Keratinocyte (primary cell): ENCODE measurements at regions not wholly inside any gene's neighbourhood (a gene's known extent, or its start where the extent isn't known, plus 50 kb on each side); places are given as distances from the start of the nearest gene placed in this dataset.

Experiments used
- DNase-seq: peaks from one replicate; pipeline ENCODE4 v3.0.0-alpha.2; 2011; ENCODE audit warnings: low read depth, missing footprints, low spot score
- FAIRE-seq: peaks from 2 replicates; lab custom pipeline; 2011; peaks lifted over from hg19 to GRCh38; lab: Jason Lieb, UNC
- H2AFZ ChIP-seq: 2 replicates; pipeline ENCODE4 v1.6.0; 2012; ENCODE audit warnings: low read length, control low read depth, inconsistent platforms; ENCODE audit not compliant: control insufficient read depth
- H3K27ac ChIP-seq: 2 replicates; pipeline ENCODE4 v1.5.1; 2011; ENCODE audit warnings: low read length; ENCODE audit not compliant: control insufficient read depth, insufficient read depth
- H3K27me3 ChIP-seq: 3 replicates; pipeline ENCODE4 v1.6.0; 2011; ENCODE audit warnings: low read length; ENCODE audit not compliant: control insufficient read depth, insufficient read depth; ENCODE audit errors: extremely low read depth
- H3K36me3 ChIP-seq, 2 experiments: 2 replicates in 1 of 2; 3 replicates in 1 of 2; pipeline ENCODE4 v1.5.1; 2011; ENCODE audit warnings: low read length in 2 of 2, mild to moderate bottlenecking in 1 of 2; ENCODE audit not compliant: control insufficient read depth in 2 of 2, insufficient read depth in 2 of 2; ENCODE audit errors: extremely low read depth in 1 of 2
- H3K4me1 ChIP-seq: 3 replicates; pipeline ENCODE4 v1.5.1; 2011; ENCODE audit warnings: low read length; ENCODE audit not compliant: control insufficient read depth, insufficient read depth; ENCODE audit errors: extremely low read depth
- H3K4me2 ChIP-seq: 3 replicates; pipeline ENCODE4 v1.6.0; 2011; ENCODE audit warnings: low read depth, low read length; ENCODE audit not compliant: control insufficient read depth, insufficient read depth; ENCODE audit errors: extremely low read depth
- H3K4me3 ChIP-seq, 3 experiments: fragments of 200-600 bp in 1 of 3; sonication (generic) in 1 of 3; 2 replicates in 2 of 3; 3 replicates in 1 of 3; pipeline ENCODE4 v1.5.1; 2011 to 2016; ENCODE audit warnings: low read length in 3 of 3, mild to moderate bottlenecking in 3 of 3, control low read depth in 2 of 3, inconsistent platforms in 1 of 3, low read depth in 1 of 3, mixed read lengths in 1 of 3, mixed run types in 1 of 3, moderate library complexity in 1 of 3; ENCODE audit not compliant: control insufficient read depth in 2 of 3, insufficient read depth in 2 of 3; ENCODE audit errors: extremely low read depth in 1 of 3
- H3K79me2 ChIP-seq: 2 replicates; pipeline ENCODE4 v1.6.0; 2012; ENCODE audit warnings: low read length; ENCODE audit not compliant: control insufficient read depth, insufficient read depth
- H3K9ac ChIP-seq: 3 replicates; pipeline ENCODE4 v1.6.0; 2011; ENCODE audit warnings: low read length; ENCODE audit not compliant: control insufficient read depth, insufficient read depth; ENCODE audit errors: extremely low read depth
- H3K9me1 ChIP-seq: 3 replicates; pipeline ENCODE4 v1.6.0; 2011; ENCODE audit warnings: low read length; ENCODE audit not compliant: control insufficient read depth, insufficient read depth; ENCODE audit errors: extremely low read depth
- H3K9me3 ChIP-seq: 2 replicates; pipeline ENCODE4 v1.5.1; 2012; ENCODE audit warnings: low read depth, low read length; ENCODE audit not compliant: control insufficient read depth
- H4K20me1 ChIP-seq: 3 replicates; pipeline ENCODE4 v1.6.0; 2011; ENCODE audit warnings: low read length; ENCODE audit not compliant: control insufficient read depth, insufficient read depth; ENCODE audit errors: extremely low read depth
- EZH2 ChIP-seq: IDR thresholded peaks from one replicate; pipeline ENCODE4 v1.6.1; 2012; ENCODE audit warnings: inconsistent platforms, mild to moderate bottlenecking, low read length, moderate library complexity
- dilution Hi-C: fragments of 300-500 bp; cut with MboI; formaldehyde crosslinking; loops from one replicate; pipeline ENCODE4 v1.7.0; 2020; ENCODE audit warnings: low sequenced_read_pairs; ENCODE audit not compliant: extremely low pct_ligation_motif_present
- TF ChIP-seq, protein P1 (sequence below), 3 experiments: IDR thresholded peaks in 1 of 3; conservative IDR thresholded peaks in 1 of 3; optimal IDR thresholded peaks in 1 of 3; 2 replicates in 2 of 3; 3 replicates in 1 of 3; pipeline versions ENCODE3 to v1.5.1; 2011; ENCODE audit warnings: low read length in 3 of 3, mild to moderate bottlenecking in 3 of 3, moderate library complexity in 2 of 3, control low read depth in 1 of 3, inconsistent platforms in 1 of 3; ENCODE audit not compliant: insufficient read depth in 2 of 3; ENCODE audit errors: extremely low read depth in 1 of 3

DNA sequence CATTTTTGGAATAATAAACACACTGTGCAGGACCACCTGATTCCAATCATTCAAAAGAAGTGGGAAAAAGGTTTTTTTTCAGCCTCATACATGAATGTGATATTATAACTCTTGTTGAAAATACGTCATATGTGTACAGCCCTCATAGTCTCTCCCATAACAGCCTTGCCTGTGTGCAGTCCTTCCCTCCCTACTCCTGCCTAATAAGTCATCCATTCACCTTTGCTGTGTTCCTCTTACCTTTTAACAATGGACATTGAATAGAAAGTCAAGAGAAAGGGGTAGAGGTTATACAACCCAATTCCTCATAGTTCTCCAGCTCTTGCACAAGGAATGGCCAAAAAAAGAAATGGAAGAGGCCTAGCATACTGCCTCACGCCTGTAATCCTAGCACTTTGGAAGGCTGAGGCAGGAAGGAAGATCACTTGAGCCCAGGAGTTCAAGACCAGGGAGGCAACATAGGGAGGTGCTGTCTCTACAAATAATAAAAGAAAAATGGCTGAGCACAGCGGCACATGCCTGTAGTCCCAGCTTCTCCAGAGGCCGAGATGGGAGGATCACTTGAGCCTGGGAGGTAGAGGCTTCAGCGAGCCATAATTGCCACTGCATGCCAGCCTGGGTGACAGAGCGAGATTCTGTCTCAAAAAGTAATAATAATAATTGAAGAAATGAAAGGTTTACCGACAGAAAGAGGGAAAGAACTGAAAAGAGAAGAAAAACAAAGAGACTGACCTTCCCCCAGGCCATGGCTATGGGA is 356.1 kb upstream of the KIF2A start:
- Histone ChIP-seq H3K4me1 (peaks cover 8% of the 10 kb centered on the region), H3K27ac (no peak overlapping the region), H3K9me1 (no peaks in the 10 kb centered on the region), H3K79me2 (no peaks in the 10 kb centered on the region), H3K4me3 (no peak overlapping the region), H3K9ac (no peak overlapping the region), H4K20me1 (no peaks in the 10 kb centered on the region), H3K9me3 (no peaks in the 10 kb centered on the region), H3K36me3 (no peaks in the 10 kb centered on the region), H2AFZ (no peak overlapping the region), H3K27me3 (no peaks in the 10 kb centered on the region), H3K4me2 (no peak overlapping the region)
- DNase-seq (no peak), FAIRE-seq (no peak)
- dilution Hi-C loops: loop anchor here (25.0 kb wide), 1 partner anchor 388 kb away; no protein-coding TSS in a partner anchor
- no peak for TF ChIP-seq EZH2
- TF ChIP-seq, protein P1, sequence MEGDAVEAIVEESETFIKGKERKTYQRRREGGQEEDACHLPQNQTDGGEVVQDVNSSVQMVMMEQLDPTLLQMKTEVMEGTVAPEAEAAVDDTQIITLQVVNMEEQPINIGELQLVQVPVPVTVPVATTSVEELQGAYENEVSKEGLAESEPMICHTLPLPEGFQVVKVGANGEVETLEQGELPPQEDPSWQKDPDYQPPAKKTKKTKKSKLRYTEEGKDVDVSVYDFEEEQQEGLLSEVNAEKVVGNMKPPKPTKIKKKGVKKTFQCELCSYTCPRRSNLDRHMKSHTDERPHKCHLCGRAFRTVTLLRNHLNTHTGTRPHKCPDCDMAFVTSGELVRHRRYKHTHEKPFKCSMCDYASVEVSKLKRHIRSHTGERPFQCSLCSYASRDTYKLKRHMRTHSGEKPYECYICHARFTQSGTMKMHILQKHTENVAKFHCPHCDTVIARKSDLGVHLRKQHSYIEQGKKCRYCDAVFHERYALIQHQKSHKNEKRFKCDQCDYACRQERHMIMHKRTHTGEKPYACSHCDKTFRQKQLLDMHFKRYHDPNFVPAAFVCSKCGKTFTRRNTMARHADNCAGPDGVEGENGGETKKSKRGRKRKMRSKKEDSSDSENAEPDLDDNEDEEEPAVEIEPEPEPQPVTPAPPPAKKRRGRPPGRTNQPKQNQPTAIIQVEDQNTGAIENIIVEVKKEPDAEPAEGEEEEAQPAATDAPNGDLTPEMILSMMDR (optimal IDR thresholded peaks at IDR 0.05 in 1 of 3, IDR thresholded peaks at IDR 0.05 in 1 of 3, conservative IDR thresholded peaks at IDR 0.05 in 1 of 3; ENCODE audit: extremely low read depth in 1 of 3, insufficient read depth in 2 of 3, low read length in 3 of 3): no peak

DNA sequence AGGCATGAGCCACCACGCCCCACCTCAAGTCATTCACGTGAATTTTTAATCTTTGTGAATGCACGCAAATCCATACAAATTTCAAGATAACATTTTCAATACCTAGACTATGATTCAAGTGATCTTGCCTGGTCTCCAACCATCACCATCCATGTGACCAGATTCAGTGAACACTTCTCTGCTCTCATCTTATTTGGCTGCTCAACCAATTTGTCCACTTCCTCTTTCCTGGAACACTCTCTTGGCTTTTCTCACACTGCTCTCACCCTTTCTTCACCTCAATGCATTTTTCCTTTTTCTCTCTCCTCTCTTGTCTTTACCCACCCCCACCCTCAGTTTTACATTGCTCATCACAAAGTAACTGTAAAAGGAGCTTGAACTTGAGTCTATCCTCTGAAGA is 354.7 kb upstream of the KIF2A start:
- TF ChIP-seq EZH2: no peak
- TF ChIP-seq, protein P1 (optimal IDR thresholded peaks at IDR 0.05 in 1 of 3, IDR thresholded peaks at IDR 0.05 in 1 of 3, conservative IDR thresholded peaks at IDR 0.05 in 1 of 3; ENCODE audit: extremely low read depth in 1 of 3, insufficient read depth in 2 of 3, low read length in 3 of 3): no peak
- no peak for FAIRE-seq

More for the DNA sequence above, 354.7 kb upstream of the KIF2A start:
- Histone ChIP-seq H3K36me3 (no peaks in the 10 kb centered on the region), H2AFZ (no peak overlapping the region), H4K20me1 (no peaks in the 10 kb centered on the region), H3K27me3 (no peaks in the 10 kb centered on the region), H3K9me3 (no peaks in the 10 kb centered on the region), H3K4me1 (peaks cover 8% of the 10 kb centered on the region), H3K27ac (no peak overlapping the region), H3K4me2 (no peak overlapping the region), H3K4me3 (no peak overlapping the region), H3K79me2 (no peaks in the 10 kb centered on the region), H3K9me1 (no peaks in the 10 kb centered on the region), H3K9ac (no peak overlapping the region)
- no peak for DNase-seq
- dilution Hi-C loops: no loop called here
